Gastroesophageal sphincter (tissue), 4 donors: ENCODE measurements at regions not wholly inside any gene's neighbourhood (a gene's known extent, or its start where the extent isn't known, plus 50 kb on each side); places are given as distances from the start of the nearest gene placed in this dataset.

Source experiments
- ATAC-seq: fragments of 150-250 bp; one replicate; pipeline ENCODE4 v1.9.1; 2016; ENCODE audit warnings: mild to moderate bottlenecking, moderate library complexity
- H3K27ac ChIP-seq, 4 donors: fragments of 200-600 bp; sonication (generic) in 3 of 4; 1 replicate in 3 of 4; 2 replicates in 1 of 4; pipeline ENCODE4 v1.5.1; 2016 to 2019
- H3K27me3 ChIP-seq: fragments of 200-600 bp; sonication (generic); one replicate; pipeline ENCODE4 v1.5.1; 2019
- H3K36me3 ChIP-seq, 2 donors: fragments of 200-600 bp; sonication (generic); one replicate each; pipeline ENCODE4 v1.5.1; 2019; ENCODE audit warnings: control low read depth in 1 of 2
- H3K4me1 ChIP-seq, 3 donors: fragments of 200-600 bp; sonication (generic); 1 replicate in 2 of 3; 2 replicates in 1 of 3; pipeline ENCODE4 v1.5.1; 2016 to 2019; ENCODE audit warnings: control low read depth in 2 of 3
- H3K4me3 ChIP-seq, 2 donors: fragments of 200-600 bp; sonication (generic); one replicate each; pipeline ENCODE4 v1.5.1; 2019; ENCODE audit warnings: mild to moderate bottlenecking in 1 of 2, moderate library complexity in 1 of 2
- H3K9me3 ChIP-seq, 3 donors: fragments of 200-600 bp; sonication (generic); one replicate each; pipeline ENCODE4 v1.5.1; 2017 to 2019; ENCODE audit warnings: control low read depth in 2 of 3
- EP300 ChIP-seq: sonication (generic); formaldehyde crosslinking; IDR thresholded peaks from one replicate; pipeline ENCODE4 v1.6.1; 2017; ENCODE audit warnings: antibody characterized with exemption, mild to moderate bottlenecking
- POLR2A ChIP-seq, 2 donors: fragments of 450-650 bp; IDR thresholded peaks; one replicate each; pipeline ENCODE4 v1.6.1; 2017; ENCODE audit warnings: antibody characterized with exemption in 2 of 2, mild to moderate bottlenecking in 2 of 2, moderate library complexity in 1 of 2
- POLR2AphosphoS5 ChIP-seq: sonication (generic); formaldehyde crosslinking; IDR thresholded peaks from one replicate; pipeline ENCODE4 v1.6.1; 2017; ENCODE audit warnings: antibody characterized with exemption
- WGBS, 2 donors: methylation state at CpG; one replicate each; pipeline ENCODE4 v1.1.5; 2018; ENCODE audit warnings: low coverage in 1 of 2; 5-methylcytosine and 5-hydroxymethylcytosine counted together
- TF ChIP-seq, protein P1 (sequence below), 4 experiments: fragments of 200-600 bp in 2 of 4; fragments of 450-650 bp in 2 of 4; sonication (generic) in 1 of 4; IDR thresholded peaks; one replicate each; pipeline ENCODE4 v1.5.1; 2017 to 2019; ENCODE audit warnings: antibody characterized with exemption in 4 of 4, mild to moderate bottlenecking in 2 of 4, moderate library complexity in 2 of 4

DNA sequence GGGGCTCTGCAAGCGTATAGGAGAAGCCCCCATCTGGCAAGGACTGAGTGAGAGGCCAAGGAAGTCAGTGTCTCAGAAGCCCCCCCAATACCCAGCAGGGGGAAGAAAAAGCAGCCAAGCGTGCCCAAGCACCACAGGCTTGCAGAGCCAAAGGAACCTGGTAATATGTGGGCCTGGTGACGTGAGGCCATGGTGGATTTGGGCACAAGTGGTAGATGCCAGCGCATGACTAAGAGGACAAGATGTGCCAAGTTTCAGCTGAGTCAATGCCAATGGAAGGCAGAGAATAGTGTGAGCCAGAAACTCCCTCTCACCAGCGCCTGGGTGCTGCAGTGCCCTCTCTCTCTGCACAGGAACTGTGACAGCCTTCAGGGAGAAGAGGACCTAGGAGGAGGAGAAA lies 110.0 kb downstream of the QRSL1 start:
- TF ChIP-seq POLR2AphosphoS5, result peak; percentile 66
- TF ChIP-seq, protein P1, sequence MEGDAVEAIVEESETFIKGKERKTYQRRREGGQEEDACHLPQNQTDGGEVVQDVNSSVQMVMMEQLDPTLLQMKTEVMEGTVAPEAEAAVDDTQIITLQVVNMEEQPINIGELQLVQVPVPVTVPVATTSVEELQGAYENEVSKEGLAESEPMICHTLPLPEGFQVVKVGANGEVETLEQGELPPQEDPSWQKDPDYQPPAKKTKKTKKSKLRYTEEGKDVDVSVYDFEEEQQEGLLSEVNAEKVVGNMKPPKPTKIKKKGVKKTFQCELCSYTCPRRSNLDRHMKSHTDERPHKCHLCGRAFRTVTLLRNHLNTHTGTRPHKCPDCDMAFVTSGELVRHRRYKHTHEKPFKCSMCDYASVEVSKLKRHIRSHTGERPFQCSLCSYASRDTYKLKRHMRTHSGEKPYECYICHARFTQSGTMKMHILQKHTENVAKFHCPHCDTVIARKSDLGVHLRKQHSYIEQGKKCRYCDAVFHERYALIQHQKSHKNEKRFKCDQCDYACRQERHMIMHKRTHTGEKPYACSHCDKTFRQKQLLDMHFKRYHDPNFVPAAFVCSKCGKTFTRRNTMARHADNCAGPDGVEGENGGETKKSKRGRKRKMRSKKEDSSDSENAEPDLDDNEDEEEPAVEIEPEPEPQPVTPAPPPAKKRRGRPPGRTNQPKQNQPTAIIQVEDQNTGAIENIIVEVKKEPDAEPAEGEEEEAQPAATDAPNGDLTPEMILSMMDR (IDR thresholded peaks at IDR 0.05), result no peak

DNA sequence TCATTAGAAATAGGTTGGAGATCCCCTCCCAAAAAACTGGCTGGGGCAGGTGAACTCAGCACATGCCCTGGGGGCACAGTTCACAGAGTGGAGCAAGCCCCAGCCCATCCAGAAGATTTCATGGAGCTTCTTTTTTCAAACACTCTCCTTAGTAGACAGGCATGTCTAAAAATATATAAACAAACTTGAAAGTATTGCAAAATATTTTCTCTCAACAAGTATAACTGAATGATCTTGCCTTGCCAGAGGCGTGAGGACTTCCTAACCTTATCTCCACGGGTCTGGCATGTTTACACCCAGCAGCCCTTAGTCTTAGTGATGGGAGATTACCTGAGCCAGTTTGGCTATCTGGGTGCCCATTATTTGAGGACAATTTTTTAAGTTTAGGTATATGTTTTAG lies 107.1 kb downstream of the QRSL1 start:
- Histone ChIP-seq H3K4me1 (no peaks in the 10 kb centered on the region), H3K27ac (no peak overlapping the region), H3K36me3 (no peaks in the 10 kb centered on the region), H3K27me3 (no peaks in the 10 kb centered on the region), H3K4me3 (no peak overlapping the region), H3K9me3 (peaks cover 0 to 14% (median 0%) of the 10 kb centered on the region in 3 donors)
- ATAC-seq, result no peak
- TF ChIP-seq EP300 (no peak), POLR2AphosphoS5 (no peak), POLR2A (IDR thresholded peaks at IDR 0.05) (no peak)
- TF ChIP-seq, protein P1 (IDR thresholded peaks at IDR 0.05), result no peak
- WGBS, 2 donors, result 24 to 38% methylated on average over 2 of the region's 2 CpGs

More for the DNA sequence above, 110.0 kb downstream of the QRSL1 start:
- H3K27ac ChIP-seq, result no peak overlapping the region
- ATAC-seq, result no peak
- peaks cover 0 to 25% (median 0%) of the 10 kb centered on the region in 3 donors for H3K9me3 ChIP-seq
- H3K4me3 ChIP-seq, result no peak overlapping the region
- WGBS, 2 donors, result 64 to 74% methylated on average over 3 to 4 of the region's 5 CpGs
- H3K27me3 ChIP-seq, result no peaks in the 10 kb centered on the region
- no peaks in the 10 kb centered on the region for H3K4me1 ChIP-seq
- no peaks in the 10 kb centered on the region for H3K36me3 ChIP-seq

DNA sequence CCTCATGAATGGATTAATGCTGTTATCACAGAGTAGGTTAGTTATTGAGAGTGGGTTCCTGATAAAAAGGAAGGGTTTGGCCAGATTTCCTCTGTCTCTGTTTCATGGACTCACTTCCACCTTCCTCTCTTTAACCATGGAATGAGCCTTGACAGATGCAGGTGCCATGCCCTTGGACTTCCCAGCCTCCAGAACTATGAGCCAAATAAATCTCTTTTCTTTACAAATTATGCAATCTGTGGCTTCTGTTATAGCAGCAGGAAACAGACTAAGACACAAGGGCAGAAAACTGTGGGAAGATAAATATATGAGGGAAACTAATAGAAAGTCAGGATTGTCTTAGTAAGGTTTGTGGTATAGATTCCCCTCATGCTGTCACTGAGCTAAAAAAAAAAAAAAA lies 106.5 kb downstream of the QRSL1 start:
- TF ChIP-seq, protein P1 (IDR thresholded peaks at IDR 0.05), result no peak
- TF ChIP-seq EP300 (no peak), POLR2A (IDR thresholded peaks at IDR 0.05) (no peak), POLR2AphosphoS5 (no peak)
- ATAC-seq, result no peak
- H3K27me3 ChIP-seq, result no peaks in the 10 kb centered on the region
- peaks cover 0 to 5% (median 0%) of the 10 kb centered on the region in 3 donors for H3K4me1 ChIP-seq
- H3K4me3 ChIP-seq, result no peak overlapping the region
- no peak overlapping the region for H3K27ac ChIP-seq
- peaks cover 0 to 14% (median 0%) of the 10 kb centered on the region in 3 donors for H3K9me3 ChIP-seq
- no peaks in the 10 kb centered on the region for H3K36me3 ChIP-seq

DNA sequence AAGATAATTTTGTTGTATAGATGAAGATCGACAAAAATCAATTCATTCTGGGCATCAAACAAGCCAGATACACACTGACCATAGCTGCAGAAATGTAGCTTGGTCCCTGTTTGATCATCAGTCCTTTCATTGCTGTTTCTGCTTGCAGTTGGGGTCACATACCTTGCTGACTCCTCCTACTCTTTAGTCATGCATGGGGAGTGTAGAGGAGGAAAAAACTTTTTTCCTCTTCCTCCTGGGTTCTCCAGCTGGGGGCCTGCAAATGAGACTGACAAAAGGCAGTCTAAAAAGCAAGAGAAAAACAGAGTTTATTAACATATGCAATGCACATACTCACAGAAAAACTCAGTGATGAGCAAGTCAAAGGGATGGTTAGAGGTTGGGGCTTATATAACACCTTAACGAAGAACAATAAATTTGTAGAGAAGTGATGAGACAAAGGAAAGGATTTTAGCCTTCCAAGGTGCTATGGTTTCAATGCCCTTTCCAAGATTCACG lies 105.8 kb downstream of the QRSL1 start:
- ATAC-seq, result no peak
- WGBS, 2 donors, result 70 to 80% methylated on average over 3 of the region's 3 CpGs
- peaks cover 0 to 14% (median 0%) of the 10 kb centered on the region in 3 donors for H3K9me3 ChIP-seq
- peaks cover 0 to 8% (median 0%) of the 10 kb centered on the region in 3 donors for H3K4me1 ChIP-seq
- H3K27ac ChIP-seq, result no peak overlapping the region
- TF ChIP-seq POLR2AphosphoS5 (no peak), POLR2A (IDR thresholded peaks at IDR 0.05) (no peak)
- no peaks in the 10 kb centered on the region for H3K27me3 ChIP-seq
- no peak overlapping the region for H3K4me3 ChIP-seq
- H3K36me3 ChIP-seq, result no peaks in the 10 kb centered on the region

DNA sequence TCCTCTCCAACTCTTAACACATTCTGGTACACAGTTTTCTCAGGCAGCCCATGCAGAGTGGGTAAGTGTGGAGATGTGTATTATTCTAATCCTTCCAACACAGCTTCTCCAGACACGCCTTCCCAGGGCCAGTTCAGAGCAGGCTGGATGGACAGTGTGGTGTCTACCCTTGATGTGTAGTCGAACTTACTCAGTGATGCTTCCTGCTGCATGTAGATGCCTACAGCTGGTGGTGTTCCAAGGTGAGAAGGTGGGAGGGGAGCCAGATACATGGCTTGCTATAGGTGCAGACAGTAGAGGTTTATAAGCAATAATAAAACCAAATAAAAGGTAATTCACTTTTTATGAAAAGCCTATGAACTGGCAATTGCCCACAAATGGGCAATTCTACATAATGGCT lies 104.0 kb downstream of the QRSL1 start:
- Histone ChIP-seq H3K27me3 (no peaks in the 10 kb centered on the region), H3K36me3 (no peaks in the 10 kb centered on the region), H3K27ac (no peak overlapping the region), H3K4me1 (peaks cover 0 to 8% (median 0%) of the 10 kb centered on the region in 3 donors), H3K9me3 (peaks cover 0 to 14% (median 0%) of the 10 kb centered on the region in 3 donors), H3K4me3 (no peak overlapping the region)
- WGBS, 2 donors, result 60% methylated on average over 2 of the region's 2 CpGs; no CpG with 5 or more reads in 1 of the 2 donors
- TF ChIP-seq POLR2A (IDR thresholded peaks at IDR 0.05) (no peak), POLR2AphosphoS5 (no peak), EP300 (no peak)
- TF ChIP-seq, protein P1 (IDR thresholded peaks at IDR 0.05), result no peak
- no peak for ATAC-seq
